HEK293 (cell line): ENCODE measurements at regions not wholly inside any gene's neighbourhood (a gene's known extent, or its start where the extent isn't known, plus 50 kb on each side); places are given as distances from the start of the nearest gene placed in this dataset.

ENCODE experiments used
- CTCF ChIP-seq: fragments of 450-650 bp; formaldehyde crosslinking; IDR thresholded peaks from 2 replicates; pipeline ENCODE4 v1.5.1; 2016; ENCODE audit warnings: missing biosample characterization, missing genetic modification characterization
- SP3 ChIP-seq: fragments of 450-650 bp; formaldehyde crosslinking; IDR thresholded peaks from 2 replicates; pipeline ENCODE4 v1.5.1; 2016; ENCODE audit warnings: missing biosample characterization, missing genetic modification characterization
- YY1 ChIP-seq: fragments of 450-650 bp; formaldehyde crosslinking; IDR thresholded peaks from 2 replicates; pipeline ENCODE4 v1.5.1; 2018; ENCODE audit warnings: missing biosample characterization, missing genetic modification characterization
- ZNF530 ChIP-seq: fragments of 450-650 bp; formaldehyde crosslinking; IDR thresholded peaks from 2 replicates; pipeline ENCODE4 v1.5.1; 2016; ENCODE audit warnings: low read depth, missing biosample characterization, missing genetic modification characterization

- TF ChIP-seq ZNF530 (tag by site-specific recombination) (no peak), YY1 (tag by site-specific recombination) (no peak), SP3 (tag by site-specific recombination) (no peak), CTCF (tag by site-specific recombination) (no peak)
Measured at GRCh38 chr5:126124706-126125345, 298.4 kb upstream of the GRAMD2B start.
